ENCODE measurements at regions not wholly inside any gene's neighbourhood (a gene's known extent, or its start where the extent isn't known, plus 50 kb on each side); places are given as distances from the start of the nearest gene placed in this dataset.

DNA sequence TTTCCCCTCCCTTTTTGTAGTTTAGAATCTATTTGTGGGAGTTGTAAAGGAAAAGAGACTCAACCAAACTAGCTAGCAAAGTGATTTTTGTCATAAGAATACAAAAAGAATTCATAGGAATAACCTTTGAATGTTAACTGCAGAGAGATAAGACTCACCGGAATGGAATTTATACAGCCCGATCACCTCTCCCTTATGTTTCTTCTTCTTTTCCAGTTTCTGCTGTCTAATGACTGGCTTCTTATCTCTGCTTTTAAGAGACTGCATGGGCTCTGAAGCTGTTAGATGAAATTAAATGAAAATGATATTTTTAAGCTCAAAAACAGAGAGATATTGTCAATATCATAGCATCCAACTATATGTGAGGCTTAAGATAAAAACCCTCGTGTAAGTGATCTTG, 1095.9 kb downstream of the REEP3 start:
- H3F3A ChIP-seq (ENCODE audit: insufficient read depth, low read length) = no peaks in the 10 kb centered on the region
- H3K9me2 ChIP-seq (ENCODE audit: low read depth, low read length) = no peaks in the 10 kb centered on the region
- H3K36me3 ChIP-seq (ENCODE audit: insufficient read depth, low read length) = no peaks in the 10 kb centered on the region
- no peak overlapping the region for H3K4me3 ChIP-seq (ENCODE audit: low read depth, low read length, poor library complexity, severe bottlenecking)
- H4K20me1 ChIP-seq (ENCODE audit: insufficient read depth, low read length) = no peaks in the 10 kb centered on the region
- H3K79me2 ChIP-seq (ENCODE audit: insufficient read depth, low read length) = no peaks in the 10 kb centered on the region
- H2AFZ ChIP-seq (ENCODE audit: low read length) = no peak overlapping the region
- no peaks in the 10 kb centered on the region for H3K27me3 ChIP-seq (ENCODE audit: insufficient read depth, low read length)
- H3K9ac ChIP-seq (ENCODE audit: low read length) = no peak overlapping the region
- no peaks in the 10 kb centered on the region for H3K9me3 ChIP-seq (ENCODE audit: low read length)
- TF ChIP-seq, protein P1, sequence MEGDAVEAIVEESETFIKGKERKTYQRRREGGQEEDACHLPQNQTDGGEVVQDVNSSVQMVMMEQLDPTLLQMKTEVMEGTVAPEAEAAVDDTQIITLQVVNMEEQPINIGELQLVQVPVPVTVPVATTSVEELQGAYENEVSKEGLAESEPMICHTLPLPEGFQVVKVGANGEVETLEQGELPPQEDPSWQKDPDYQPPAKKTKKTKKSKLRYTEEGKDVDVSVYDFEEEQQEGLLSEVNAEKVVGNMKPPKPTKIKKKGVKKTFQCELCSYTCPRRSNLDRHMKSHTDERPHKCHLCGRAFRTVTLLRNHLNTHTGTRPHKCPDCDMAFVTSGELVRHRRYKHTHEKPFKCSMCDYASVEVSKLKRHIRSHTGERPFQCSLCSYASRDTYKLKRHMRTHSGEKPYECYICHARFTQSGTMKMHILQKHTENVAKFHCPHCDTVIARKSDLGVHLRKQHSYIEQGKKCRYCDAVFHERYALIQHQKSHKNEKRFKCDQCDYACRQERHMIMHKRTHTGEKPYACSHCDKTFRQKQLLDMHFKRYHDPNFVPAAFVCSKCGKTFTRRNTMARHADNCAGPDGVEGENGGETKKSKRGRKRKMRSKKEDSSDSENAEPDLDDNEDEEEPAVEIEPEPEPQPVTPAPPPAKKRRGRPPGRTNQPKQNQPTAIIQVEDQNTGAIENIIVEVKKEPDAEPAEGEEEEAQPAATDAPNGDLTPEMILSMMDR (IDR thresholded peaks at IDR 0.05; ENCODE audit: low read length) = no peak
- TF ChIP-seq EZH2 (IDR thresholded peaks at IDR 0.05; ENCODE audit: borderline replicate concordance, low read length) = no peak
- no peaks in the 10 kb centered on the region for H3K4me1 ChIP-seq (ENCODE audit: insufficient read depth, low read length, severe bottlenecking)
- no peak overlapping the region for H3K27ac ChIP-seq (ENCODE audit: low read depth, low read length, poor library complexity, severe bottlenecking)
- no peak overlapping the region for H3K4me2 ChIP-seq (ENCODE audit: low read length)

DNA sequence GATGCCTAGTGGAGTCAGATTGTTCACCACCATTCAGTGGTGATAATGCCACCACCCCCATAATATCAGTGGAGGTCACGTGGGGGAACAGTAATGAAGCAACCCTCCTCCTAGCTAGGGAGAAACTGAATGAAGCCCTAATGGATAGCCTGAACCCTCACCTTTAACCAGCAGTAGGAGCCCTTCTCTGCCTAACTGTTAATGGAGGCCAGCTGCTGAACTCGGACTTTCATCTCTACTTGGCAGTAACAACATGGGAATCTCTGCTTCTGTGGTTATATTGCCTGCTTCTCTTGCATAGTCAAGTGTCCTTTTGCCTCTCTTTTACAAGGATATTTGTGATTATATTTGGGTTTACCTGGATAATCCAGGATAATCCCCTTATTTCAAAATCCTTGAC, 1097.9 kb downstream of the REEP3 start:
- TF ChIP-seq, protein P1 (IDR thresholded peaks at IDR 0.05; ENCODE audit: low read length) = no peak
- no peak for TF ChIP-seq EZH2 (IDR thresholded peaks at IDR 0.05; ENCODE audit: borderline replicate concordance, low read length)
- Histone ChIP-seq H3K79me2 (ENCODE audit: insufficient read depth, low read length) (no peaks in the 10 kb centered on the region), H3F3A (ENCODE audit: insufficient read depth, low read length) (no peaks in the 10 kb centered on the region), H3K9ac (ENCODE audit: low read length) (no peak overlapping the region), H3K27ac (ENCODE audit: low read depth, low read length, poor library complexity, severe bottlenecking) (no peak overlapping the region), H3K9me3 (ENCODE audit: low read length) (no peaks in the 10 kb centered on the region), H3K4me2 (ENCODE audit: low read length) (no peak overlapping the region), H3K9me2 (ENCODE audit: low read depth, low read length) (no peaks in the 10 kb centered on the region), H3K27me3 (ENCODE audit: insufficient read depth, low read length) (no peaks in the 10 kb centered on the region), H3K4me1 (ENCODE audit: insufficient read depth, low read length, severe bottlenecking) (no peaks in the 10 kb centered on the region), H2AFZ (ENCODE audit: low read length) (no peak overlapping the region), H4K20me1 (ENCODE audit: insufficient read depth, low read length) (no peaks in the 10 kb centered on the region), H3K4me3 (ENCODE audit: low read depth, low read length, poor library complexity, severe bottlenecking) (no peak overlapping the region), H3K36me3 (ENCODE audit: insufficient read depth, low read length) (no peaks in the 10 kb centered on the region)

DNA sequence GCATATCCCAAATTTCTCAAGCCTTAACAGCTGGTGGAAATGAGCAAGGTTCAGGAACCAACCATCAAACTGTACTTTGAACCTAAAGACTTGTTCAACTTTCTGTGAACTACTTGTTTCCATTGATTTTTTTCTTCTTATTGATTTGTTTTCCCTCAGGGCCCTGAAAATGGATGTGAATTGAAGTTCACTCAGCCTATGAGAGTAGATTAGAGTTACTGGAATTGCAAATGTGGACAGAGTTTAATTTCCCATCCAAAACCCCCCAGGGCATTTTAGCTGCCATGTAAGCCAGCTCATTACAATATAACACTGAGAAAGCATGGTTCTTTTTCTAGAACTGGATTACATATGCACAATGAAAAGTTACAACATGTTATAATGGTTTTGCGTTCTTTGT, 1105.7 kb downstream of the REEP3 start:
- Histone ChIP-seq H3K79me2 (ENCODE audit: insufficient read depth, low read length) (no peaks in the 10 kb centered on the region), H3K4me2 (ENCODE audit: low read length) (no peak overlapping the region), H3K36me3 (ENCODE audit: insufficient read depth, low read length) (no peaks in the 10 kb centered on the region)

More for the DNA sequence above, 1105.7 kb downstream of the REEP3 start:
- Histone ChIP-seq H4K20me1 (ENCODE audit: insufficient read depth, low read length) (no peaks in the 10 kb centered on the region), H3K27ac (ENCODE audit: low read depth, low read length, poor library complexity, severe bottlenecking) (no peak overlapping the region), H3K9me3 (ENCODE audit: low read length) (no peaks in the 10 kb centered on the region), H3K9ac (ENCODE audit: low read length) (no peak overlapping the region), H3K4me3 (ENCODE audit: low read depth, low read length, poor library complexity, severe bottlenecking) (no peak overlapping the region), H3K9me2 (ENCODE audit: low read depth, low read length) (no peaks in the 10 kb centered on the region), H2AFZ (ENCODE audit: low read length) (no peak overlapping the region), H3F3A (ENCODE audit: insufficient read depth, low read length) (no peaks in the 10 kb centered on the region), H3K27me3 (ENCODE audit: insufficient read depth, low read length) (no peaks in the 10 kb centered on the region), H3K4me1 (ENCODE audit: insufficient read depth, low read length, severe bottlenecking) (no peaks in the 10 kb centered on the region)
- TF ChIP-seq, protein P1 (IDR thresholded peaks at IDR 0.05; ENCODE audit: low read length) = no peak
- no peak for TF ChIP-seq EZH2 (IDR thresholded peaks at IDR 0.05; ENCODE audit: borderline replicate concordance, low read length)
